Progenitor cell of endocrine pancreas (in vitro differentiated cells): ENCODE measurements at regions not wholly inside any gene's neighbourhood (a gene's known extent, or its start where the extent isn't known, plus 50 kb on each side); places are given as distances from the start of the nearest gene placed in this dataset.
"Not testable (repeated sequence)": the region's sequence is repeated elsewhere in the genome, so short reads cannot be mapped to it uniquely, and the experiment has no call there.

ENCODE experiments used
- DNase-seq: peaks from one replicate; pipeline ENCODE4 v3.0.0; 2021; ENCODE audit warnings: low spot score; ENCODE audit not compliant: unreplicated experiment
- H3K27ac Mint-ChIP-seq: 2 replicates; pipeline ENCODE4 v1.8.0; 2021; ENCODE audit warnings: mild to moderate bottlenecking, moderate library complexity, mixed read lengths
- H3K27me3 Mint-ChIP-seq: 2 replicates; pipeline ENCODE4 v1.8.0; 2021; ENCODE audit warnings: mixed read lengths
- H3K36me3 Mint-ChIP-seq: 2 replicates; pipeline ENCODE4 v1.8.0; 2022; ENCODE audit warnings: mixed read lengths; ENCODE audit not compliant: insufficient read depth
- H3K4me1 Mint-ChIP-seq: 2 replicates; pipeline ENCODE4 v1.8.0; 2021; ENCODE audit warnings: low read depth, mixed read lengths
- H3K4me3 Mint-ChIP-seq: 2 replicates; pipeline ENCODE4 v1.8.0; 2021; ENCODE audit warnings: low read depth, mild to moderate bottlenecking, moderate library complexity, mixed read lengths
- H3K9me3 Mint-ChIP-seq: 2 replicates; pipeline ENCODE4 v1.8.0; 2021; ENCODE audit warnings: low read depth, mixed read lengths
- CTCF ChIP-seq: fragments of 200-600 bp; sonication (generic); IDR thresholded peaks from one replicate; pipeline ENCODE4 v1.5.0; 2021; ENCODE audit warnings: antibody characterized with exemption, mild to moderate bottlenecking; ENCODE audit not compliant: unreplicated experiment

GRCh38 chr3:176839466-176839865 is 357.8 kb downstream of the TBL1XR1 start:
- Mint-ChIP-seq H3K9me3 (no peaks in the 10 kb centered on the region), H3K4me3 (no peak overlapping the region), H3K36me3 (no peaks in the 10 kb centered on the region), H3K27me3 (no peaks in the 10 kb centered on the region), H3K27ac (no peak overlapping the region), H3K4me1 (no peaks in the 10 kb centered on the region)
- no peak for TF ChIP-seq CTCF
- no peak for DNase-seq

GRCh38 chr3:176827244-176827643 is 370.0 kb downstream of the TBL1XR1 start:
- not testable (repeated sequence) for H3K9me3 Mint-ChIP-seq, DNase-seq, H3K4me1 Mint-ChIP-seq, H3K36me3 Mint-ChIP-seq, H3K4me3 Mint-ChIP-seq, H3K27me3 Mint-ChIP-seq, H3K27ac Mint-ChIP-seq

- Mint-ChIP-seq H3K27ac (no peak overlapping the region), H3K9me3 (peaks cover 5% of the 10 kb centered on the region), H3K27me3 (no peaks in the 10 kb centered on the region), H3K36me3 (peaks cover 2% of the 10 kb centered on the region), H3K4me1 (no peaks in the 10 kb centered on the region), H3K4me3 (no peak overlapping the region)
- DNase-seq = no peak
- TF ChIP-seq CTCF = no peak
Measured at GRCh38 chr3:176824811-176825210, 372.5 kb downstream of the TBL1XR1 start.

GRCh38 chr3:176820764-176821163 is 376.5 kb downstream of the TBL1XR1 start:
- no peak overlapping the region for H3K27ac Mint-ChIP-seq
- DNase-seq = no peak
- H3K9me3 Mint-ChIP-seq = peaks cover 7% of the 10 kb centered on the region
- no peak overlapping the region for H3K4me3 Mint-ChIP-seq
- TF ChIP-seq CTCF = no peak
- peaks cover 4% of the 10 kb centered on the region for H3K36me3 Mint-ChIP-seq
- H3K27me3 Mint-ChIP-seq = no peaks in the 10 kb centered on the region
- H3K4me1 Mint-ChIP-seq = no peaks in the 10 kb centered on the region

- Mint-ChIP-seq H3K4me1 (no peaks in the 10 kb centered on the region), H3K9me3 (peaks cover 7% of the 10 kb centered on the region), H3K4me3 (no peak overlapping the region), H3K36me3 (peaks cover 2% of the 10 kb centered on the region), H3K27me3 (no peaks in the 10 kb centered on the region), H3K27ac (no peak overlapping the region)
- no peak for TF ChIP-seq CTCF
- DNase-seq = no peak
Measured at GRCh38 chr3:176816937-176817336, 380.3 kb downstream of the TBL1XR1 start.

GRCh38 chr3:176814285-176814684 is 383.0 kb downstream of the TBL1XR1 start:
- no peak overlapping the region for H3K27ac Mint-ChIP-seq
- H3K4me1 Mint-ChIP-seq = no peaks in the 10 kb centered on the region
- TF ChIP-seq CTCF = peak; percentile 67
- no peaks in the 10 kb centered on the region for H3K27me3 Mint-ChIP-seq
- peaks cover 2% of the 10 kb centered on the region for H3K36me3 Mint-ChIP-seq
- peak; percentile 41 for DNase-seq
- peaks cover 8% of the 10 kb centered on the region for H3K9me3 Mint-ChIP-seq
- no peak overlapping the region for H3K4me3 Mint-ChIP-seq
